Endothelial cell of umbilical vein (primary cell): ENCODE measurements at regions not wholly inside any gene's neighbourhood (a gene's known extent, or its start where the extent isn't known, plus 50 kb on each side); places are given as distances from the start of the nearest gene placed in this dataset.

Experiments used
- BruUV-seq: library from RNA; stranded (reverse); fragments of 400-500 nt; replicated peaks from 2 replicates; lab custom pipeline; 2021; lab: Mats Ljungman, UMichigan
- CTCF ChIA-PET: fragments of 300-600, 350-600 bp; sonication (Branson Sonifier 250); formaldehyde crosslinking; loops from one replicate; lab custom pipeline; 2021; ENCODE audit warnings: antibody characterized with exemption, inconsistent platforms; lab: Charles Lee
- POLR2A ChIA-PET: fragments of 300-600, 350-600 bp; sonication (Branson Sonifier 250); formaldehyde crosslinking; loops from one replicate; lab custom pipeline; 2021; ENCODE audit warnings: antibody characterized with exemption, inconsistent platforms; lab: Charles Lee
- DNase-seq: peaks from one replicate; pipeline ENCODE4 v3.0.0-alpha.2; 2011; ENCODE audit warnings: low read depth, low spot score
- FAIRE-seq: peaks from 2 replicates; lab custom pipeline; 2011; peaks lifted over from hg19 to GRCh38; lab: Jason Lieb, UNC
- H2AFZ ChIP-seq: 2 replicates; pipeline ENCODE4 v1.6.0; 2012; ENCODE audit warnings: low read depth, low read length, control low read depth, inconsistent platforms
- H3K27ac ChIP-seq: 2 replicates; pipeline ENCODE4 v1.5.1; 2011; ENCODE audit warnings: low read depth, mild to moderate bottlenecking, control low read depth, low read length, moderate library complexity; ENCODE audit not compliant: insufficient read depth
- H3K27me3 ChIP-seq, 2 experiments: 2 replicates each; pipeline versions ENCODE4 v1.6.0 to v1.6.1; 2011; ENCODE audit warnings: low read length in 2 of 2, mixed read lengths in 1 of 2; ENCODE audit not compliant: control insufficient read depth in 2 of 2, insufficient read depth in 2 of 2
- H3K36me3 ChIP-seq, 2 experiments: 2 replicates in 1 of 2; 3 replicates in 1 of 2; pipeline ENCODE4 v1.5.1; 2011; ENCODE audit warnings: low read length in 2 of 2, mild to moderate bottlenecking in 1 of 2, moderate library complexity in 1 of 2; ENCODE audit not compliant: control insufficient read depth in 2 of 2, insufficient read depth in 2 of 2; ENCODE audit errors: extremely low read depth in 1 of 2
- H3K4me1 ChIP-seq: 3 replicates; pipeline ENCODE4 v1.5.1; 2011; ENCODE audit warnings: mild to moderate bottlenecking, low read length; ENCODE audit not compliant: control insufficient read depth, insufficient read depth; ENCODE audit errors: extremely low read depth
- H3K4me2 ChIP-seq: 2 replicates; pipeline ENCODE4 v1.6.1; 2011; ENCODE audit warnings: low read length, control low read depth, mixed read lengths; ENCODE audit not compliant: insufficient read depth
- H3K4me3 ChIP-seq, 3 experiments: fragments of 200-600 bp in 1 of 3; sonication (generic), shearing (Covaris generic) in 1 of 3; replicated peaks in 1 of 3; 2 replicates each; pipeline ENCODE4 v1.5.1; 2011 to 2016; ENCODE audit warnings: control low read depth in 3 of 3, low read length in 3 of 3, mild to moderate bottlenecking in 2 of 3, inconsistent platforms in 1 of 3, low read depth in 1 of 3, moderate library complexity in 1 of 3; ENCODE audit not compliant: insufficient read depth in 1 of 3
- H3K79me2 ChIP-seq: 2 replicates; pipeline ENCODE4 v1.6.0; 2012; ENCODE audit warnings: low read length, inconsistent platforms; ENCODE audit not compliant: control insufficient read depth, insufficient read depth
- H3K9ac ChIP-seq: replicated peaks from 2 replicates; pipeline ENCODE3; 2011; ENCODE audit warnings: low read length, control low read depth; ENCODE audit not compliant: insufficient read depth; ENCODE audit errors: extremely low read depth
- H3K9me1 ChIP-seq: replicated peaks from 3 replicates; pipeline ENCODE4 v1.6.0; 2011; ENCODE audit warnings: mild to moderate bottlenecking, low read length; ENCODE audit not compliant: control insufficient read depth, insufficient read depth; ENCODE audit errors: extremely low read depth
- H3K9me3 ChIP-seq: replicated peaks from 2 replicates; pipeline ENCODE4 v1.5.1; 2012; ENCODE audit warnings: low read length, inconsistent platforms; ENCODE audit not compliant: control insufficient read depth, insufficient read depth
- H4K20me1 ChIP-seq: replicated peaks from 2 replicates; pipeline ENCODE3; 2011; ENCODE audit warnings: mild to moderate bottlenecking, low read length; ENCODE audit not compliant: control insufficient read depth, insufficient read depth; ENCODE audit errors: extremely low read depth
- CTCF ChIP-seq, 2 donors: IDR thresholded peaks; 1 replicate in 1 of 2; 2 replicates in 1 of 2; pipeline ENCODE4 v1.5.1; 2011; ENCODE audit warnings: low read length in 2 of 2, mild to moderate bottlenecking in 2 of 2, moderate library complexity in 2 of 2, control low read depth in 1 of 2, inconsistent platforms in 1 of 2, low read depth in 1 of 2; ENCODE audit not compliant: insufficient read depth in 1 of 2; ENCODE audit errors: extremely low read depth in 1 of 2
- FOS ChIP-seq: IDR thresholded peaks from 2 replicates; pipeline ENCODE4 v1.6.1; 2011; ENCODE audit warnings: mild to moderate bottlenecking, low read length, moderate library complexity, borderline replicate concordance; ENCODE audit not compliant: insufficient read depth
- GATA2 ChIP-seq: IDR thresholded peaks from 2 replicates; pipeline ENCODE4 v1.7.0; 2011; ENCODE audit warnings: low read depth, mild to moderate bottlenecking, moderate library complexity, mixed read lengths, low read length; ENCODE audit not compliant: insufficient read length, insufficient read depth
- MYC ChIP-seq: IDR thresholded peaks from one replicate; pipeline ENCODE4 v1.6.1; 2011; ENCODE audit warnings: mild to moderate bottlenecking, low read depth, low read length
- POLR2A ChIP-seq: IDR thresholded peaks from 2 replicates; pipeline ENCODE4 v1.6.1; 2012; ENCODE audit warnings: low read depth, mild to moderate bottlenecking, control low read depth, low read length
- POLR2AphosphoS5 ChIP-seq: IDR thresholded peaks from 2 replicates; pipeline ENCODE4 v1.6.1; 2012; ENCODE audit warnings: low read depth, mild to moderate bottlenecking, control low read depth, low read length, moderate library complexity; ENCODE audit not compliant: insufficient read depth
- dilution Hi-C: fragments of 300-500 bp; cut with MboI; formaldehyde crosslinking; loops from one replicate; pipeline ENCODE4 v1.15.0; 2019; ENCODE audit warnings: low sequenced_read_pairs; ENCODE audit not compliant: extremely low pct_ligation_motif_present
- intact Hi-C: fragments of 100-400 bp; cut with micrococcal nuclease; formaldehyde crosslinking; loops from one replicate; pipeline ENCODE4 v1.10.0; 2022

GRCh38 chr10:33412653-33413361 is 78.3 kb upstream of the NRP1 start:
- Histone ChIP-seq H3K4me2 (no peak overlapping the region), H3K27ac (no peak overlapping the region), H3K36me3 (no peaks in the 10 kb centered on the region), H3K9me3 (no peaks in the 10 kb centered on the region), H3K79me2 (no peaks in the 10 kb centered on the region), H4K20me1 (no peaks in the 10 kb centered on the region), H3K9ac (no peak overlapping the region), H2AFZ (no peak overlapping the region), H3K27me3 (peaks cover 2 to 3% of the 10 kb centered on the region in 2 experiments), H3K9me1 (no peaks in the 10 kb centered on the region), H3K4me3 (no peak overlapping the region), H3K4me1 (peaks cover 7% of the 10 kb centered on the region)
- ChIA-PET POLR2A (no interaction called here), CTCF (interaction anchor here (1.7 kb wide), 1 partner anchor 13 kb away, joined by 5 read pairs; no protein-coding TSS in a partner anchor)
- TF ChIP-seq GATA2 = no peak
- no peak for TF ChIP-seq POLR2A
- no peak for TF ChIP-seq POLR2AphosphoS5
- no peak for TF ChIP-seq MYC
- TF ChIP-seq CTCF (IDR thresholded peaks at IDR 0.05; ENCODE audit: extremely low read depth in 1 of 2, insufficient read depth in 1 of 2, low read depth in 1 of 2, low read length in 2 of 2) = no peak
- TF ChIP-seq FOS = no peak
- no peak for FAIRE-seq
- no TSS peak for BruUV-seq
- dilution Hi-C loops (no loop called here), intact Hi-C loops (no loop called here)
- DNase-seq = peak; percentile 9
